ENCODE measurements at regions not wholly inside any gene's neighbourhood (a gene's known extent, or its start where the extent isn't known, plus 50 kb on each side); places are given as distances from the start of the nearest gene placed in this dataset.

GRCh38 chr4:14679906-14680305 is 322.4 kb upstream of the CPEB2 start:
- DNase-seq (ENCODE audit: low read depth, low spot score) = no peak
- CTCF ChIA-PET = no interaction called here
- POLR2A ChIA-PET = no interaction called here
- no peak for TF ChIP-seq CTCF (IDR thresholded peaks at IDR 0.05; ENCODE audit: low read depth, low read length)
- Histone ChIP-seq H3K27me3 (ENCODE audit: control insufficient read depth, insufficient read depth, low read length) (no peaks in the 10 kb centered on the region), H3K9me3 (ENCODE audit: control insufficient read depth, insufficient read depth, low read length) (peaks cover 8% of the 10 kb centered on the region), H3K27ac (ENCODE audit: low read depth, low read length) (no peak overlapping the region), H3K4me3 (ENCODE audit: low read depth, low read length) (no peak overlapping the region)

- POLR2A ChIA-PET = no interaction called here
These were observed 321.0 kb upstream of the CPEB2 start for GRCh38 chr4:14681330-14681729.

GRCh38 chr4:14693728-14694127 is 308.6 kb upstream of the CPEB2 start:
- ChIA-PET POLR2A (no interaction called here), CTCF (no interaction called here)
- no peak overlapping the region for H3K4me3 ChIP-seq (ENCODE audit: low read depth, low read length)
- no peaks in the 10 kb centered on the region for H3K9me3 ChIP-seq (ENCODE audit: control insufficient read depth, insufficient read depth, low read length)
- no peak for DNase-seq (ENCODE audit: low read depth, low spot score)
- TF ChIP-seq CTCF (IDR thresholded peaks at IDR 0.05; ENCODE audit: low read depth, low read length) = no peak
- H3K27ac ChIP-seq (ENCODE audit: low read depth, low read length) = no peak overlapping the region
- H3K27me3 ChIP-seq (ENCODE audit: control insufficient read depth, insufficient read depth, low read length) = no peaks in the 10 kb centered on the region

More at GRCh38 chr4:14681330-14681729, 321.0 kb upstream of the CPEB2 start:
- H3K9me3 ChIP-seq (ENCODE audit: control insufficient read depth, insufficient read depth, low read length) = peaks cover 8% of the 10 kb centered on the region
- H3K27me3 ChIP-seq (ENCODE audit: control insufficient read depth, insufficient read depth, low read length) = no peaks in the 10 kb centered on the region
- H3K27ac ChIP-seq (ENCODE audit: low read depth, low read length) = no peak overlapping the region
- no peak for TF ChIP-seq CTCF (IDR thresholded peaks at IDR 0.05; ENCODE audit: low read depth, low read length)
- no peak overlapping the region for H3K4me3 ChIP-seq (ENCODE audit: low read depth, low read length)
- CTCF ChIA-PET = no interaction called here
- DNase-seq (ENCODE audit: low read depth, low spot score) = no peak

- no peaks in the 10 kb centered on the region for H3K27me3 ChIP-seq (ENCODE audit: control insufficient read depth, insufficient read depth, low read length)
- no peak overlapping the region for H3K4me3 ChIP-seq (ENCODE audit: low read depth, low read length)
- ChIA-PET CTCF (no interaction called here), POLR2A (no interaction called here)
- no peak for TF ChIP-seq CTCF (IDR thresholded peaks at IDR 0.05; ENCODE audit: low read depth, low read length)
- no peaks in the 10 kb centered on the region for H3K9me3 ChIP-seq (ENCODE audit: control insufficient read depth, insufficient read depth, low read length)
- no peak for DNase-seq (ENCODE audit: low read depth, low spot score)
- H3K27ac ChIP-seq (ENCODE audit: low read depth, low read length) = no peak overlapping the region
These were observed 307.0 kb upstream of the CPEB2 start for GRCh38 chr4:14695095-14695845.

GRCh38 chr4:14700083-14700482 is 302.2 kb upstream of the CPEB2 start:
- TF ChIP-seq CTCF (IDR thresholded peaks at IDR 0.05; ENCODE audit: low read depth, low read length) = no peak
- no peak for DNase-seq (ENCODE audit: low read depth, low spot score)
- Histone ChIP-seq H3K27me3 (ENCODE audit: control insufficient read depth, insufficient read depth, low read length) (no peaks in the 10 kb centered on the region), H3K4me3 (ENCODE audit: low read depth, low read length) (no peak overlapping the region), H3K27ac (ENCODE audit: low read depth, low read length) (no peak overlapping the region), H3K9me3 (ENCODE audit: control insufficient read depth, insufficient read depth, low read length) (no peaks in the 10 kb centered on the region)
- CTCF ChIA-PET = no interaction called here
- POLR2A ChIA-PET = no interaction called here
